Mucosa of stomach (tissue), 1 donor: ENCODE measurements at regions not wholly inside any gene's neighbourhood (a gene's known extent, or its start where the extent isn't known, plus 50 kb on each side); places are given as distances from the start of the nearest gene placed in this dataset.

ENCODE experiments used
- H3K27me3 ChIP-seq: one replicate; pipeline ENCODE4 v1.7.0; 2013; ENCODE audit warnings: mild to moderate bottlenecking, low read length; ENCODE audit not compliant: control insufficient read depth, insufficient read depth
- H3K36me3 ChIP-seq: one replicate; pipeline ENCODE4 v1.7.0; 2013; ENCODE audit warnings: low read length; ENCODE audit not compliant: control insufficient read depth, insufficient read depth
- H3K4me1 ChIP-seq: one replicate; pipeline ENCODE4 v1.7.0; 2013; ENCODE audit warnings: mild to moderate bottlenecking, low read length; ENCODE audit not compliant: control insufficient read depth, insufficient read depth
- H3K4me3 ChIP-seq: one replicate; pipeline ENCODE4 v1.7.0; 2013; ENCODE audit warnings: low read length
- H3K9ac ChIP-seq: one replicate; pipeline ENCODE4 v1.7.0; 2013; ENCODE audit warnings: mild to moderate bottlenecking, low read length, moderate library complexity
- H3K9me3 ChIP-seq: one replicate; pipeline ENCODE4 v1.7.0; 2013; ENCODE audit warnings: mild to moderate bottlenecking, low read length, moderate library complexity; ENCODE audit not compliant: control insufficient read depth
- donor health status: Pancreatic carcinoma.

DNA sequence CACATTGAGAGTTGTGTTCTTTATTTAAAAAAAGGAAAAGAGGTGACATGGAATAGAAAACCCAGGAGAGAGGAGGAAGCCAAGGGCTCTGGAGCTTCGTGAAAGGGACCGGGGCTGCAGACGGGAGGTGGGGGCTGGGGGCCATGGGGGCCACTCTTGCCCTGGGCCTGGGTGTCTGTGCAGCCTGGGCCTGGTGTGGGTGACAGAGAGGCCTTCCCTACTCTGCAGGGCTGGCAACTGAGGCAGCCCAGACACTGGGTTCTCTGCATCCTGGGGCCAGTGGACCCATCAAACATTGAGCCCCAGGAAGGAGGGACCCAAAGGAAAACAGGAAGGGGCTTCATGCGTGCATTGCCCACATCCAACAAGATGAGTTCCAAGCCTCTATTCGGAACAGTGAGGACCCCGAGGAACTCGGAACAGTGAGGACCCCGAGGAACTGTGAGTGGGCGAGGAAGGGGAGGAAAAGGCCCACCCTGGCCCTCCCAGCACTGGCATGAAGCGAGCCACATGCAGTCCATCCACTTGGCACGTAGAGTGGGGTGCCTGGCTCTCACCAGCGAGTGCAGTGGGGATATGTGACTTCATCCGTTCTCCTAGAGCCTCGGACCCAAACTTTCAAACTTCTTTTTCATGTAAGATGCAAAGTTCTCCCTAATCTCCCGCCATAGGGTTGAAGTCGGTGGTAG lies 1121.6 kb downstream of the BRD1 start:
- no peaks in the 10 kb centered on the region for H3K36me3 ChIP-seq
- H3K9ac ChIP-seq = no peak overlapping the region
- H3K9me3 ChIP-seq = no peaks in the 10 kb centered on the region
- H3K27me3 ChIP-seq = no peaks in the 10 kb centered on the region
- H3K4me1 ChIP-seq = no peaks in the 10 kb centered on the region
- no peak overlapping the region for H3K4me3 ChIP-seq

DNA sequence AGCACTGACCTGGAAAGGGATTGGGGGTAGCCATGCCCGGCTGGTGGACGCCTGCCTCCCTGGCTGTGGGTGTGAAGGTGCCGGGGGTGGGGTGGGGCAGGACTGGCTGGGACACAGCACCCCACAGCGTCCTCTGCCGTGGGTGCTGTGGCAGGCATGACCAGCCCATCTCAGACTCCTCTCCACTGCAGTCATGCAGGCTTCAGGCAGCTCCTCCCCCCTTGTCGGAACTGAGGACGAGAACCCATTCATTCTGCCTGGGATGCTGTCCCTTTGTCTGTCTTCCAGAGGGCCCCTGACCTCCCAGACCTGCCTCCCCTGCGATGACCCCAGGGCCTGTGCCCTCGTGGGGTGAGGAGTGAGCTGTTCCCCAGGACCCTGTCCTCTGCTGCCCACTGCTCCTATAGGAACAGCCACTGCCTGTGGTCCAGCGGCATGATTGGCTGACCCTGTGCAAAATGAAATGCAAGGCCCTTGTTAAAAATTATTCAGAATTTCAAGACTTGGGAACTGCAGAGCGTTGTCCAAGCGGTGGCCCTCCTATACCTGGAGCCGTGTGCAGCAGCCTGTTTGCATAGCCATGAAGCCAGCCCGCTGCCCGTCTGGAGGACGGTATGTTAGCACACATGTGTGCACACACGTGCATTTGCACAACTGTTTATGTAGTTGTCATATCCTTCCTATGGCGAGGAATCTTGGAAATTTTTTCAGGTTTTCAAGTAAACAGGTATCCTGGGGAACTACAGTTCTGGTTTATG lies 1122.3 kb downstream of the BRD1 start:
- H3K9ac ChIP-seq = no peak overlapping the region
- no peaks in the 10 kb centered on the region for H3K36me3 ChIP-seq
- H3K27me3 ChIP-seq = no peaks in the 10 kb centered on the region
- H3K9me3 ChIP-seq = no peaks in the 10 kb centered on the region
- no peak overlapping the region for H3K4me3 ChIP-seq
- no peaks in the 10 kb centered on the region for H3K4me1 ChIP-seq

DNA sequence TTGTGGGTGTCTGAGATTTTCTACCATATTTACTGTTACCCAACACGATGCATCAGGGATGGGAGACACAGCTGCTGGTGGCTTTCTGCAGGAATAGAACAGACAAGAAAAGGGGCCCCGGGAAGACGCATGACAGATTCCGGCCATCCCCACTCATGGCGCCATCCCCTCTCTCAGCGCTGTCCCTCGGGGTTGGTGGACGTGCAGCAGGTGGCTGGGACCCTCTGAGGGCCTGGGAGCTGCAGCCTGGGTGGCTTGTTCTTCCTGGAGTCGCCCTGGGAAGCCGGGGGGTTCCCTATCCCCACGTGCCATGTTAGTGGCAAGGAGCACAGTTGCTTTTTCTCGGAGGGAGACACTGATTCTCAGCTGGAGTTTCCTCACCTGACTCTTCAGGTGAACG lies 1123.3 kb downstream of the BRD1 start:
- H3K36me3 ChIP-seq = no peaks in the 10 kb centered on the region
- H3K4me1 ChIP-seq = no peaks in the 10 kb centered on the region
- H3K9me3 ChIP-seq = no peaks in the 10 kb centered on the region
- no peak overlapping the region for H3K9ac ChIP-seq
- H3K27me3 ChIP-seq = no peaks in the 10 kb centered on the region
- H3K4me3 ChIP-seq = no peak overlapping the region

DNA sequence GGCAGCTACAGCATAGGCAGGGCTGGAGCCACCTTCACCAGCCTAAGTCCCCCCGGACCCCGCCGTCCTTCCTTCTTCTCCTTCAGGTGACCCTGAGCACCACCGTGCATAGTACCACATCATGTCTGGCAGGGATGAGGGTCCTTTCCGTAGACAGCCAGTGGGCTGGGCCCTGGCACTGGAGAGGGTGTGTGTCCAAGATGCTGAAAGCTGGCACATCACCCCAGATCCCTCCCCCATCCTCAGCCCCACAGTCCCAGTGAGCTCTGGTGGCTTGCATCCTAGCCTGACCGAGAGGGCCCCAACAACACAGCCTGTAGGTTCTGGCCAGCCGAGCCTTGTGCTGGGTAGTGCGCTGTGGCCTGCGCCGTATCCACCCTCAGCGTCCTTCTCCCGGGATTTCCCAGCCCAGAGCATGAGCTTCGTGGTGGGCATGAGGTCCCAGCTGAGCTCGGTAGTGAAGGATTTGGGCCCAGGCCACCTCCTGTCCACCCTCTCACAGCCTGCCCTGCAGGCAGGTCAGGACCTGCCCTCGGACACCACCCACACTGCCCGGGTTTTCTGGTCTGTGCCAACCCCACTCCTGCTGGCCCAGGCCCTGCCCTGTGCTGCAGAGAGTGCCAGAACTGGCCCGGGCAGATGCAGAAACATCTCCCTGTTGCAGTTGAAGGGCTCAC lies 1124.3 kb downstream of the BRD1 start:
- no peaks in the 10 kb centered on the region for H3K36me3 ChIP-seq
- H3K4me3 ChIP-seq = no peak overlapping the region
- no peaks in the 10 kb centered on the region for H3K9me3 ChIP-seq
- no peaks in the 10 kb centered on the region for H3K4me1 ChIP-seq
- H3K9ac ChIP-seq = no peak overlapping the region
- H3K27me3 ChIP-seq = no peaks in the 10 kb centered on the region

DNA sequence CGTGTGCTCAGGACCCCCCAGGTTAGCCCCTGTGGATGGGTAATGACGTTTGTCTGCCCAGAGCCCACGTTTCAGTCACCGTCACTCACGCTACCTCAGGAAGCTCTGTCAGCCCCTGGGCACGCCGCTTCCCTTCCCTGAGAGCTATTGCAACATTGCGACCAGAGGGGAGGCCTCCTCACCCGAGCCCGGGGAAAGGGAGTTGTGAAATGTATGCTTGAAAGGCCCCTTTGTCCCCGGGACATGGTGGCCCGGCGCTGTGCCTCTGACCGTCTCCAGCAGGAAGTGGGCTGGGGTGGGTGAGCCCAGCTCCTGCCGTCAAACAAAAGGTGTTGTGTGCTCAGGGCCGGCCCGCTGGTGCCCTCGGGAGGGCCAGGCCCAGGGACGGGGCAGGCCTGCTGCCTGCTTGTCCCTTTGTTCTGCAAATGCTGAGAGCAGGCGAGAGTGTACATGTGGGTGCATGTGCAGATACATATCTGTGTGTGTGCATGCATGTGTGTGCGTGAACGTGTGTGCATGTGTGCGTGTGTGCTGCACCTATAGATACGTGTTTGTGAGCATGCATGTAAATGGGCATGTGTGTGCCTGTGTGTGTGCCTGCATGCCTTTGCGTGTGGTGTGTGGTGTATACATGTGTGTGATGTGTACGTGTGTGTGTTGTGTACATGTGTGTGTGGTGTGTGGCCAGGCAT lies 1125.0 kb downstream of the BRD1 start:
- H3K9ac ChIP-seq = no peak overlapping the region
- H3K36me3 ChIP-seq = no peaks in the 10 kb centered on the region
- H3K9me3 ChIP-seq = no peaks in the 10 kb centered on the region
- no peaks in the 10 kb centered on the region for H3K4me1 ChIP-seq
- no peak overlapping the region for H3K4me3 ChIP-seq
- no peaks in the 10 kb centered on the region for H3K27me3 ChIP-seq

DNA sequence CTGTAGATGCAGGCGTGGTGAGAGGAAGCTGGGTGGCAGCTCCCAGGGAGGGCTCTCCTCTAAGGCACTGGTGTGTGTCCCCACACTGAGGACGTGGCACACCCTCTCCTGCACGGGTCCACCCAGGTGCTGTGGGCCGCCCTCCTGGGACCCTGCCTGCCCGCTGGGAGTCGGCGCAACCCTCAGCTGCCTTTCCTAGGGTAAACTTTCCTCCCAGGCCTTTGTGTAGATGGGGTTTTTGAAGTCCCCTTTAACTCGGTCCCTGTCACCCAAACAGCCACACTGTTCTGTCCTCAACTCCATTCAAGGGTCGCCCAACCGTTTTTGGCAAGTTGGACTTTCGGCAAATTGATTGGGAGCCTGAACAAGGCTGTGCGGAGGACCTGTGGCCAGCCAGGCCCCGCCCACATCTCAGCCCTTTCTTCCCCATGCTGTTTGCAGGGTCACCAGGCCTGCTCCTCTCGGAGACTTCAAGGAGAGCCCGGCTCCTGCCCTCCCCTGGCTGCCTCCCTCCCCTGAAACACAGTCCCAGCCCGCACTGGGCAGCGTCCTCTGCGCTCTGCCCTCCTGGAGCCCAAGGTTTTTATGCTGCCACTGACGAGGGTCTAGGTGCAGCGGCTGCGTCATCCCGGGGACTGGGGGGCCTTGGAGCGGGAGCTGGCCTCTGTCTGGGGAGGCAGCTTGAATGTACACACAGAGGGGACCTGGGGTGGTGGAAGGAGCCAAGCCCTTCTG lies 1126.2 kb downstream of the BRD1 start:
- H3K4me1 ChIP-seq = no peaks in the 10 kb centered on the region
- H3K9me3 ChIP-seq = no peaks in the 10 kb centered on the region
- no peak overlapping the region for H3K9ac ChIP-seq
- H3K36me3 ChIP-seq = no peaks in the 10 kb centered on the region
- H3K4me3 ChIP-seq = no peak overlapping the region
- H3K27me3 ChIP-seq = no peaks in the 10 kb centered on the region

DNA sequence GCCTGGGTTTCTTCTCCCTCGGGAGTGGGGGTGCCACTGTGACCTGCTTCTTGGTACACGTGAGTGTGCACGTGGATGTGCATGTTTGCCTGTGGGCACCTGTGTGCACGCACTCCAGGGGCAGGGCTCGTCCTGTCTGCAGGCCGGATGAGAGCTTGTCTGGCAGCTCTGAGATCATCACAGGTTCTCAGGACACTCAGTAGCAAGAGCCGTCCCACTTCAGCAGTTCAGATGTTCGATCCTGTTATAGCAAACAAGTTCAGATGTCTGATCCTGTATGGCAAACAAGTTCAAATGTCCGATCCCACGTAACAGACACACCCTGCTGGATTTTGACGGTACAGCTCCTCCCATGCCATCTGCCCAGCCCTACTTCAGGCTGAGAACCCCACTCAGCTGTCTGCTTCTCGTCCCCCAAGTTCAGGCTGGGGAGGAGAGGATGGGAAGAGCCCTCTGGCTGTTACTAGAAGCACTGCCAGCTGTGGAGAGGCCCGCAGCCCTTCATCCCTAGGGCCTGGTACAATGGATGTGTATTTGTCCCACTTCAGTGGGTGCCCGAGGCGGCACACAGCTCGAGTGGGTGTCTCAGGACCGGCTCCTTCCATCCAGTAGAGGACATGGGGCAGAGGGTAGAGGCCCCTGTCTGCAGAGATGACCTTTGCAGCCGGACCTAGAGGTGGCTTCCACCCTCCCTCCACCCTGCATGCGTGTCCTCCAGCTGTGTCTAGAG lies 1126.9 kb downstream of the BRD1 start:
- H3K27me3 ChIP-seq = no peaks in the 10 kb centered on the region
- H3K4me1 ChIP-seq = no peaks in the 10 kb centered on the region
- H3K4me3 ChIP-seq = no peak overlapping the region
- H3K36me3 ChIP-seq = no peaks in the 10 kb centered on the region
- H3K9me3 ChIP-seq = no peaks in the 10 kb centered on the region
- H3K9ac ChIP-seq = no peak overlapping the region

DNA sequence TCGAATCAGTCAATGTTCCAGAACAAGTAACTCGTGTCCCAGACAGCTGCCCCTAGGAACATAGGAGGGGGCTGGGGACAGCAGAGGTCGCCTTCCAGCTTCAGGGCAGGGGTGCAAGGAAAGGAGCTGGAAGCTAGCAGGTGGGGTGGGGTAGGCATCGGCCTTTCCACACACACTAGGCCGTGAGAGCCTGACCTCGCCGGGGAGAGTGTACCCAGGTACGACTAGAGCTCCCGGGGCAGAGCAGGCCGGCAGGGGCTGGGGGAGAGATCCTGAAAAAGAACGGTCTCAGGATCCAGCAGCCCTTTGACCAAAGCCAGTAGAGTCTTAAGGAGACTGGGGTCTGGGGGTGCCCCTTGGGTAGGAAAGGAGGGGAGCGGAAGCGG lies 1127.5 kb downstream of the BRD1 start:
- no peaks in the 10 kb centered on the region for H3K36me3 ChIP-seq
- H3K9ac ChIP-seq = no peak overlapping the region
- H3K27me3 ChIP-seq = no peaks in the 10 kb centered on the region
- H3K4me3 ChIP-seq = no peak overlapping the region
- no peaks in the 10 kb centered on the region for H3K4me1 ChIP-seq
- no peaks in the 10 kb centered on the region for H3K9me3 ChIP-seq

DNA sequence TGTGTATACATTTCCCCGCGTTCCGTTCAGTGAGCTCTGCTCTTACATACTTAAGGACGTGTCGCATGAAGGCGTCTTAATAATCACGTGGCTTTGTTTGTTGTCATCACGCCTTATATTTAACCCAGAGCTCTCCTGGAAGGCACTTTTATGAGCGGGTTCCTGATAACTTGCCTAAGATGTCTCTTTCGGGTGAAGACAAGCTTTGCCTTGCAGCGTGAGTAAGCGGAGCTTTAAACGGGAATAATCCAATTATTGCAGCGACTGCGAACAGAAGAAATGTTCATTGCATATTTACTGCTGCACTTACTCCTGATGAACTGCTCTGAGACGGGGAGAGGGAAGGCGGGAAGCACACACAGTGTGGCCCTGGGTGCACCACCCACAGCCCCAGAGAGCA lies 1128.2 kb downstream of the BRD1 start:
- H3K9ac ChIP-seq = no peak overlapping the region
- no peaks in the 10 kb centered on the region for H3K27me3 ChIP-seq
- H3K4me1 ChIP-seq = no peaks in the 10 kb centered on the region
- no peak overlapping the region for H3K4me3 ChIP-seq
- H3K36me3 ChIP-seq = no peaks in the 10 kb centered on the region
- H3K9me3 ChIP-seq = no peaks in the 10 kb centered on the region

DNA sequence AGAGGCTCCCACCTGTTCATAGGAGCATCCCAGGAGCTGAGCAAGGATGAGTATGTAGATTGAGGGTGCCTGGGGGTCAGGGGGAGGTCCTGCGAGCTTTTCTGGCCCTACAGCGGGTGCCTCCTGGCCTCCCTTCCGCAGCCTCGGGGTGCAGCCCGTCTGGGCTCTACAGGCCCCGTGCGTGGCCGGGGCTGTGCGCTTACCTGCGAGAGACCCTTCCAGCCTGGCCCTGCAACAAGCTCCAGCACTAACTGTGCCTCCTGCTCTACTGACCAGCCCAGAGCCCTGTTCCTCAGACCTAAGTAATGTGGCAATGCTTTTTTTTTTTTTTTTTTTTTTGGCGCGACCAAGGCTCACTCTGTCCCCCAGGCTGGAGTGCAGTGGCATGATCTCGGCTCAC lies 1129.1 kb downstream of the BRD1 start:
- Histone ChIP-seq H3K4me3 (no peak overlapping the region), H3K4me1 (no peaks in the 10 kb centered on the region), H3K9ac (no peak overlapping the region), H3K27me3 (no peaks in the 10 kb centered on the region), H3K36me3 (no peaks in the 10 kb centered on the region), H3K9me3 (no peaks in the 10 kb centered on the region)

DNA sequence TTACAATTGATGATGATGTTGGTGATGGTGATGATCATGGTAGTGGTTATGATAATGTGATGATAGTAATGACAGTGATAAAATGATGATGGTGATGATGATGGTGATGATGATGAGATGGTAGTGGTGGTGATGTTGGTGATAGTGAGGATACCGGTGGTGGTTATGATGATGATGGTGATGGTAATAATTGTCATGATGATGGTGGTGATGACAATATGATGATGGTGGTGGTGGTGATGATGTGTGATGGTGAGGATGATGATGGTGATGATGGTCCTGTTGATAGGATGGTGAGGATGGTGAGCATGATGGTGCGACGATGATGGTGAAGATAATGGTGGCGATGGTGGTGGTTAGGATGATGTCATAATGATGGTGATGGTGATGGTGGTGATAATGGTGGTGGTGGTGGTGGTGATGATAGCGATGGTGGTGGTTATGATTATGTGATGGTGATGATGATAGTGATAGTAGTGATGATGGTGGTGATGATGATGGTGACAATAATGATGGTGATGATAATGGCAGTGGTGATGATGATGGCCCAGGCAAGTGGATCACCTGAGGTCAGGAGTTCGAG lies 1129.9 kb downstream of the BRD1 start:
- Histone ChIP-seq H3K4me3 (no peak overlapping the region), H3K9ac (no peak overlapping the region), H3K4me1 (no peaks in the 10 kb centered on the region), H3K27me3 (no peaks in the 10 kb centered on the region), H3K9me3 (no peaks in the 10 kb centered on the region), H3K36me3 (no peaks in the 10 kb centered on the region)
